Bronchial epithelial cell (primary cell): ENCODE measurements at regions not wholly inside any gene's neighbourhood (a gene's known extent, or its start where the extent isn't known, plus 50 kb on each side); places are given as distances from the start of the nearest gene placed in this dataset.

Experiments
- DNase-seq: peaks from one replicate; pipeline ENCODE4 v3.0.0-alpha.2; 2010; ENCODE audit warnings: low read depth
- FAIRE-seq: peaks from 2 replicates; lab custom pipeline; 2011; peaks lifted over from hg19 to GRCh38; lab: Jason Lieb, UNC
- H3K27me3 ChIP-seq: 2 replicates; pipeline ENCODE4 v1.5.1; 2011; ENCODE audit warnings: low read length; ENCODE audit not compliant: control insufficient read depth, insufficient read depth
- H3K36me3 ChIP-seq: 2 replicates; pipeline ENCODE4 v1.5.1; 2011; ENCODE audit warnings: low read length; ENCODE audit not compliant: control insufficient read depth, insufficient read depth
- H3K4me3 ChIP-seq: 2 replicates; pipeline ENCODE4 v1.5.1; 2011; ENCODE audit warnings: mild to moderate bottlenecking, low read depth, low read length, control low read depth
- CTCF ChIP-seq: IDR thresholded peaks from 2 replicates; pipeline ENCODE4 v1.5.1; 2011; ENCODE audit warnings: mild to moderate bottlenecking, moderate library complexity, low read length, control low read depth, inconsistent platforms; ENCODE audit not compliant: insufficient read depth, severe bottlenecking

GRCh38 chr13:85690368-85690767 is 108.9 kb downstream of the SLITRK6 start:
- Histone ChIP-seq H3K36me3 (no peaks in the 10 kb centered on the region), H3K4me3 (no peak overlapping the region), H3K27me3 (no peaks in the 10 kb centered on the region)
- TF ChIP-seq CTCF: no peak
- no peak for FAIRE-seq
- DNase-seq: no peak

DNA sequence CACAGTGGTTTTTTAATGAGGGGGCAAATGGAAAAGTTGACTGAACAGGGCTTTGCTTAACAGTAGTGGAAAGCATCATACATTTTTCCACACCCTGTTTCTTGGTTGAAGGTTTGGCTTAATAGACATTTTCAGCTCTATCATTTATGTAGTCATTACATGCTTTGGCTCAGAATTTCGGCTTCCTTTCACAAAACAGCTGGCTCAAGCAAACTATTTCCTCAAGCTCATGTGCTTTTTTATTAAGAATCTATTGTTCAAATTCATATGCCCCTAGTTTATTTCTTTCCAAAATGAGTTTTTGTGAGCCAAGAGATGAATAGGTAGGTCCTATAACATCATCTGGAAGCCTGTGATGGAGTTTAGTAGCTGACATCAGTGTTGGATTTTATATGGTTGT is 113.8 kb downstream of the SLITRK6 start:
- TF ChIP-seq CTCF: no peak
- FAIRE-seq (no peak), DNase-seq (no peak)
- Histone ChIP-seq H3K4me3 (no peak overlapping the region), H3K36me3 (no peaks in the 10 kb centered on the region), H3K27me3 (no peaks in the 10 kb centered on the region)

DNA sequence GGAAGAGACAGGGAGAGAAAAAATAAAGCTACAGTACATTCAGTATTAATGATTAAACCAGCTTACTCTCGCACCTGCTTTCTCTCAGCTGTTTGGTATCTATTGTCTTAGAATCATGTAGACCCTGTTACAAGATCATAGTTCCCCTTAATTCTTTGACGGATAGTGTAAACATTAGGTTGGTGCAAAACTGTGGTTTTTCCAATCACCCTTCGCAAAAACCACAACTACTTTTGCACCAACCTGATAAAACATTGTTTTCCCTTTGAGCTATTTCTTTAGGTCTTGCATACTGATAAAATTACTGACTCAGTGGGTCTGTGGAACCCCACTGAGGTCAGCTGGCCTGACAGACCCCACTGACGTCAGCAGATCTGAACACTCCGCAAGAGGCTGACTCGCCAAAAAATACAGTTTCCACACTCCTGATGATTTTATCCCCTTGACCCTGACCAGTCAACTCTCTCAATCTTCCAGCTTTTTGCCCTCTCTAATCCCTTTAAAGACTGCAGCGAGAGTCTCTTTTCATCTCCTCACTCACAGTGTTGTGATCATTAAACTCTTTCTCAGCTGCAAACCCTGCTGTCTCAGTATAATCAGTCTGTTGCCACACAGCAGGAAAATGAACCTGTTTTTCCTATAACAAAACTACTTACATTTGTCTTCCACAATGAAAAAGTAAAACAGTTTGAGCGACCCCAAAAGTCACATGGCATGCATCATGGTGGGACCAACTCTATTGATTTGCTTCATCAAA is 123.9 kb downstream of the SLITRK6 start:
- FAIRE-seq (no peak), DNase-seq (no peak)
- TF ChIP-seq CTCF: no peak
- Histone ChIP-seq H3K4me3 (no peak overlapping the region), H3K27me3 (no peaks in the 10 kb centered on the region), H3K36me3 (no peaks in the 10 kb centered on the region)

GRCh38 chr13:85671336-85671735 is 127.9 kb downstream of the SLITRK6 start:
- no peak for TF ChIP-seq CTCF
- DNase-seq (no peak), FAIRE-seq (no peak)
- no peak overlapping the region for H3K4me3 ChIP-seq
- H3K36me3 ChIP-seq: no peaks in the 10 kb centered on the region
- H3K27me3 ChIP-seq: no peaks in the 10 kb centered on the region

DNA sequence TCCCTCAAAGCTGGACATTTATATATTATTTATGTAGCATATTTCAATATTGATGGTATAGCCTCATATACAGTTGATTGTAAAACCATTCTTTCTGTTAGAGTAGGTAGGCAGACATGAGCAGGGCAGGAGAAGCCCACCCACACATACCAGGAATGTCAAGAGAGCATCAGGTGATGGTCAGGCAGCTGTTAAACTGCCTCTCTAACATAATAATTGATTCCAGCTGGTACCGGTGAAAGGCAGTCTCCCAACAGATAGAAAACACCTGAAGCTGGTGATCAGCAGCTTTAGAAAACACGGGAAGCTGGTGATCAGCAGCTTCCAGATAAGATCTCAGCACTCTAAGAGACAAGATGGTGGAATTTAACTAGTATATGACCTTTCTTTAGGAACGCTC is 132.9 kb downstream of the SLITRK6 start:
- no peak for DNase-seq
- H3K36me3 ChIP-seq: no peaks in the 10 kb centered on the region
- no peaks in the 10 kb centered on the region for H3K27me3 ChIP-seq
- TF ChIP-seq CTCF: no peak
- no peak overlapping the region for H3K4me3 ChIP-seq
- no peak for FAIRE-seq

DNA sequence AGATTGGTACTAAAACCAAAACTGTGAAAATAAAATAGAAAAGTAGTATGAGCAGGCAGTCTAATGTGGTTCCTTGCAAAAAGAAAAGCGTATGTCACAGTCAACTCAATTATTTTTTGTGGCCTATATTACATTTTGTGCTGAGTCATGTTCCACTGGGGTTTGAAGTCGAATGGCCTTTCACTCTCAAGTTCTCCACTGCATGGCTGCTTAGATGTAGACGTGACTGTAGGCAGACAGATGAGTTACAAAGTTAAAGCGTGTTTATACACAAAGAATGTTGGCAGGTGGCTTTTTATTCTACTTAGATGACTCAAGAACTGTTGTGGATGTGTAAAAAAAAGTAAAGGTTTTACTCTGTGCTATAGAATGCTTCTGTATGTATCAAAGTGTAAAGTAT is 133.9 kb downstream of the SLITRK6 start:
- H3K4me3 ChIP-seq: no peak overlapping the region
- peak; percentile 87 for DNase-seq
- FAIRE-seq: no peak
- H3K27me3 ChIP-seq: no peaks in the 10 kb centered on the region
- H3K36me3 ChIP-seq: no peaks in the 10 kb centered on the region
- TF ChIP-seq CTCF: no peak
